Osteoblast (primary cell): ENCODE measurements at regions not wholly inside any gene's neighbourhood (a gene's known extent, or its start where the extent isn't known, plus 50 kb on each side); places are given as distances from the start of the nearest gene placed in this dataset.

Source experiments
- DNase-seq: peaks from one replicate; pipeline ENCODE4 v3.0.0; 2011; ENCODE audit warnings: low spot score, mixed read lengths; ENCODE audit not compliant: insufficient read length; ENCODE audit errors: missing footprints
- H2AFZ ChIP-seq: 2 replicates; pipeline ENCODE4 v1.6.0; 2011; ENCODE audit warnings: mild to moderate bottlenecking, low read length
- H3K27ac ChIP-seq: 2 replicates; pipeline ENCODE4 v1.5.1; 2011; ENCODE audit warnings: mild to moderate bottlenecking, low read depth, low read length, moderate library complexity
- H3K27me3 ChIP-seq: 2 replicates; pipeline ENCODE4 v1.6.0; 2012; ENCODE audit warnings: mild to moderate bottlenecking, control low read depth, inconsistent platforms, low read length, moderate library complexity; ENCODE audit not compliant: insufficient read depth
- H3K36me3 ChIP-seq: 2 replicates; pipeline ENCODE4 v1.5.1; 2011; ENCODE audit warnings: mild to moderate bottlenecking, low read length, control low read depth, moderate library complexity; ENCODE audit not compliant: insufficient read depth
- H3K4me1 ChIP-seq: 2 replicates; pipeline ENCODE4 v1.5.1; 2011; ENCODE audit warnings: mild to moderate bottlenecking, low read length, control low read depth, moderate library complexity; ENCODE audit not compliant: insufficient read depth
- H3K4me2 ChIP-seq: 2 replicates; pipeline ENCODE4 v1.6.0; 2011; ENCODE audit warnings: mild to moderate bottlenecking, low read length; ENCODE audit not compliant: insufficient read depth
- H3K4me3 ChIP-seq: fragments of 200-600 bp; sonication (generic); 3 replicates; pipeline ENCODE4 v1.5.1; 2012; ENCODE audit warnings: mild to moderate bottlenecking, low read length, inconsistent platforms; ENCODE audit not compliant: insufficient read depth
- H3K79me2 ChIP-seq: 2 replicates; pipeline ENCODE4 v1.6.0; 2012; ENCODE audit warnings: mild to moderate bottlenecking, low read length, control low read depth, inconsistent platforms; ENCODE audit not compliant: insufficient read depth
- H3K9me3 ChIP-seq: 2 replicates; pipeline ENCODE4 v1.5.1; 2011; ENCODE audit warnings: low read depth, low read length, control low read depth
- H4K20me1 ChIP-seq: 2 replicates; pipeline ENCODE4 v1.6.0; 2012; ENCODE audit warnings: mild to moderate bottlenecking, low read length, control low read depth; ENCODE audit not compliant: insufficient read depth
- TF ChIP-seq, protein P1 (sequence below): IDR thresholded peaks from 2 replicates; pipeline ENCODE4 v1.5.1; 2011; ENCODE audit warnings: mild to moderate bottlenecking, low read depth, low read length, moderate library complexity; ENCODE audit errors: extremely low read depth

DNA sequence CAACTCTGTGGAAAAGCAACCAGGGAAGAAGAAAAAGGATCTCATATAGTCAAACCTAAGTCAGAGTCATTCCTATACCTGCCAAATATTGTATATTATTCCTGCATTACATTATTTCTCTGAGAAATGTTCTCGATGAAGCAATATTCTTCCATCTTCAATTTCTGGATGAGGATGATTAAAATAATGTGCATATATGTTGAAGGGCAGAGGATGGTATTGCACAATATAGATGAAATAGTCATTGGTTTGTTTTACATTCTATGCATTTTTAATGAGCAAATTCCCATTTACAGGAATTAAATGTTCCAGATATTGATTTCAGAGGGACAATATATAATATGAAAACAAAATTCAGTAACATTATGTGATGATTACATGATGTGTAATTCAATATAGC is 545.2 kb downstream of the STK39 start:
- Histone ChIP-seq H3K27me3 (no peaks in the 10 kb centered on the region), H3K4me1 (no peaks in the 10 kb centered on the region), H4K20me1 (no peaks in the 10 kb centered on the region), H3K4me3 (no peak overlapping the region), H3K36me3 (no peaks in the 10 kb centered on the region), H2AFZ (no peak overlapping the region), H3K4me2 (no peak overlapping the region), H3K27ac (no peak overlapping the region), H3K9me3 (no peaks in the 10 kb centered on the region), H3K79me2 (no peaks in the 10 kb centered on the region)
- TF ChIP-seq, protein P1, sequence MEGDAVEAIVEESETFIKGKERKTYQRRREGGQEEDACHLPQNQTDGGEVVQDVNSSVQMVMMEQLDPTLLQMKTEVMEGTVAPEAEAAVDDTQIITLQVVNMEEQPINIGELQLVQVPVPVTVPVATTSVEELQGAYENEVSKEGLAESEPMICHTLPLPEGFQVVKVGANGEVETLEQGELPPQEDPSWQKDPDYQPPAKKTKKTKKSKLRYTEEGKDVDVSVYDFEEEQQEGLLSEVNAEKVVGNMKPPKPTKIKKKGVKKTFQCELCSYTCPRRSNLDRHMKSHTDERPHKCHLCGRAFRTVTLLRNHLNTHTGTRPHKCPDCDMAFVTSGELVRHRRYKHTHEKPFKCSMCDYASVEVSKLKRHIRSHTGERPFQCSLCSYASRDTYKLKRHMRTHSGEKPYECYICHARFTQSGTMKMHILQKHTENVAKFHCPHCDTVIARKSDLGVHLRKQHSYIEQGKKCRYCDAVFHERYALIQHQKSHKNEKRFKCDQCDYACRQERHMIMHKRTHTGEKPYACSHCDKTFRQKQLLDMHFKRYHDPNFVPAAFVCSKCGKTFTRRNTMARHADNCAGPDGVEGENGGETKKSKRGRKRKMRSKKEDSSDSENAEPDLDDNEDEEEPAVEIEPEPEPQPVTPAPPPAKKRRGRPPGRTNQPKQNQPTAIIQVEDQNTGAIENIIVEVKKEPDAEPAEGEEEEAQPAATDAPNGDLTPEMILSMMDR, result no peak
- no peak for DNase-seq

DNA sequence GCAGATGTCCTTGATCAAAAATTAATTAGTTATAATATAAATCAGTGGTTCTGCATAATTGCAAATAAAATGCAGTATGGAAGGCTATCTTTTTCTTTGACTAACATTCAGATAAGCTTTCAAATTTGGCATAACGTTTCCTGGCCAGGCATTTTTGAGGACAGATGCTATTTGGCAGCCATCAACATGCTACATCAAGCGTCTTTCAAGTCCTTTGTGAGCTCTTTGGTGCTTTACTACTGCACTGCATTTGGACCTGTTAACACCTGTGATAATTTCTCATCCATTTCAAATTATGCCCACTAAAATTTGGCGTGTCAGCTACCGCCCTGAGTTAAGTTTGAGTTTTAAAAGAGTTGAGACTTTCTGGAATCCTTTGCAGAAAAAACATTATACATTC is 545.7 kb downstream of the STK39 start:
- Histone ChIP-seq H2AFZ (no peak overlapping the region), H3K27me3 (no peaks in the 10 kb centered on the region), H3K4me3 (no peak overlapping the region), H3K9me3 (no peaks in the 10 kb centered on the region), H3K36me3 (no peaks in the 10 kb centered on the region), H3K79me2 (no peaks in the 10 kb centered on the region), H4K20me1 (no peaks in the 10 kb centered on the region), H3K4me2 (no peak overlapping the region), H3K4me1 (no peaks in the 10 kb centered on the region), H3K27ac (no peak overlapping the region)
- DNase-seq, result no peak
- TF ChIP-seq, protein P1, result no peak

DNA sequence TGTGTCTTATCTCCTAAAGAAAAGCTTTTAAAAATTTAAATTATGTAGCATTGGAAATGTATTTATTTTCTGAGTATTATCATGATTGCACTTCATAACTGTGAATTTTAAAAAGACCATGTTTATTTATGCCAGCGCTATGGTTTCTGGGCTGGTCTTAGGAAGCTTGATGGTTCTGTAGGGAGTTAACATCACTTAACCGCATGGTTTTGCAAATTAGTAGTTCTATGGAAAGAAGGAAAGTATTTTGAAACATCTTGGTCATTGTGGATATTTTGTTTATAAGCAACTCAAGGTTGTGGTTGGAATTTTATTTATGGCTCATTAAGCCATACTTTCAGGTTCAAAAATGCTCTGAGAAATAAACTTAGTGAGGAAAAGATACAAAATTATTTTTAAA is 549.4 kb downstream of the STK39 start:
- H3K4me1 ChIP-seq, result no peaks in the 10 kb centered on the region
- no peaks in the 10 kb centered on the region for H3K9me3 ChIP-seq
- DNase-seq, result no peak
- H3K4me3 ChIP-seq, result no peak overlapping the region
- no peaks in the 10 kb centered on the region for H3K27me3 ChIP-seq
- H3K27ac ChIP-seq, result no peak overlapping the region
- no peaks in the 10 kb centered on the region for H4K20me1 ChIP-seq
- H3K4me2 ChIP-seq, result no peak overlapping the region
- TF ChIP-seq, protein P1, result no peak
- no peaks in the 10 kb centered on the region for H3K36me3 ChIP-seq
- no peaks in the 10 kb centered on the region for H3K79me2 ChIP-seq
- no peak overlapping the region for H2AFZ ChIP-seq

DNA sequence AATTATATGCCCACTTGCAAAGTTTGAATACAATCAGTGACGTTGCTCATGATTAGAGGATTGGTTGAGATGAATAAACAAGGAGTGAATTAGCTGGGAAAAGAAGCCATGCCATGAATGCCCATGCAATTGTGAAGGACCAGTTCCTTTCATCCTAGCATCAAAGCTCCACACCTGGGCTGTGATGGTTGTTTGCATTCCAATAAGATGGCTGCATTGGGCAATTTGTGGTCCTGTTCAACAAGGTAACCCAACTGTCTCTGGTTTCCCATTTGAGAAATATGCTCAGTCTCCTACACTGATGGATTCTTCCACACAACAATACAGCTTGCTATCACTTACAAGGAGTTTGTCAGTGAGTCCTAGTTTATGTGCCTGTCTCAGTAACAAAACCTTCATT is 550.2 kb downstream of the STK39 start:
- Histone ChIP-seq H3K27me3 (no peaks in the 10 kb centered on the region), H3K4me3 (no peak overlapping the region), H3K27ac (no peak overlapping the region), H2AFZ (no peak overlapping the region), H3K79me2 (no peaks in the 10 kb centered on the region), H3K4me1 (no peaks in the 10 kb centered on the region), H3K36me3 (no peaks in the 10 kb centered on the region), H3K9me3 (no peaks in the 10 kb centered on the region), H4K20me1 (no peaks in the 10 kb centered on the region), H3K4me2 (no peak overlapping the region)
- DNase-seq, result no peak
- TF ChIP-seq, protein P1, result no peak
